ENCODE measurements at regions not wholly inside any gene's neighbourhood (a gene's known extent, or its start where the extent isn't known, plus 50 kb on each side); places are given as distances from the start of the nearest gene placed in this dataset.

DNA sequence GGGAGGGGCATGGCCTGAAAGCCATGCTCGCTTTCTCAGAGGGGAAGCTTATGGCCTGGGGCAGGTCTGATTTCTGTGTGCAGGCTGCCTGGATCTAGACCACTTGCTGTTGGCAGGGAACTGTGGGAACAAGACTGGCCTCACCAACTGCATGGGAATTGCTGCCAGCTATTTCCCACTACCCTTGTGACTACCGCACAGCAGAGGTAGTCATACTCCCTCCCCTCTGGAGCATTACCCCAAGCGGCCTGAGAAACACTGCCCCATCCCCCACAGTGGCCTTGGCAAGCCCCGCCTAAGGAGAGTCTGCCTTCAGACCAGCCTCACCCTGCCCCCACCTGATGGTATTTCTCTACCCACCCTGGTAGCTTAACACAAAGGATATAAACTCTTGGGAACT lies 199.4 kb upstream of the CADM2 start:
- no peak for DNase-seq (ENCODE audit: low read depth)
- TF ChIP-seq, protein P1, sequence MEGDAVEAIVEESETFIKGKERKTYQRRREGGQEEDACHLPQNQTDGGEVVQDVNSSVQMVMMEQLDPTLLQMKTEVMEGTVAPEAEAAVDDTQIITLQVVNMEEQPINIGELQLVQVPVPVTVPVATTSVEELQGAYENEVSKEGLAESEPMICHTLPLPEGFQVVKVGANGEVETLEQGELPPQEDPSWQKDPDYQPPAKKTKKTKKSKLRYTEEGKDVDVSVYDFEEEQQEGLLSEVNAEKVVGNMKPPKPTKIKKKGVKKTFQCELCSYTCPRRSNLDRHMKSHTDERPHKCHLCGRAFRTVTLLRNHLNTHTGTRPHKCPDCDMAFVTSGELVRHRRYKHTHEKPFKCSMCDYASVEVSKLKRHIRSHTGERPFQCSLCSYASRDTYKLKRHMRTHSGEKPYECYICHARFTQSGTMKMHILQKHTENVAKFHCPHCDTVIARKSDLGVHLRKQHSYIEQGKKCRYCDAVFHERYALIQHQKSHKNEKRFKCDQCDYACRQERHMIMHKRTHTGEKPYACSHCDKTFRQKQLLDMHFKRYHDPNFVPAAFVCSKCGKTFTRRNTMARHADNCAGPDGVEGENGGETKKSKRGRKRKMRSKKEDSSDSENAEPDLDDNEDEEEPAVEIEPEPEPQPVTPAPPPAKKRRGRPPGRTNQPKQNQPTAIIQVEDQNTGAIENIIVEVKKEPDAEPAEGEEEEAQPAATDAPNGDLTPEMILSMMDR (conservative IDR thresholded peaks at IDR 0.05; ENCODE audit: low read depth, low read length) = no peak
- H3K4me3 ChIP-seq (ENCODE audit: low read length) = no peak overlapping the region

DNA sequence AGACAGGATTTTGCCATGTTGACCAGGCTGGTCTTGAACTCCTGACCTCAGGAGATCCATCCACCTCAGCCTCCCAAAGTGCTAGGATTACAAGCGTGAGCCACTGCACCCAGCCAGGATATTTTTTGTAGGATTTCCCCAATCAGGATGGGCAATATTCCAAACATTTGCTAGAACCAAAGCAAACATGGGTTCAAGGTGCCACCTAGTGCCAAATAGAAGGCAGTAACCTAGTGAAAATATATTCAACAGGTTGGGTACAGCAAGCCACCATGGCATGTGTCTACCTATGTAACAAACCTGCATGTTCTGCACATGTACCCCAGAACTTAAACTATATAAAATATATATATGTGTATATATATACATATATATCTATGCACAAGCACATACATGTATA lies 185.9 kb upstream of the CADM2 start:
- DNase-seq (ENCODE audit: low read depth) = no peak
- TF ChIP-seq, protein P1 (conservative IDR thresholded peaks at IDR 0.05; ENCODE audit: low read depth, low read length) = no peak
- H3K4me3 ChIP-seq (ENCODE audit: low read length) = no peak overlapping the region

DNA sequence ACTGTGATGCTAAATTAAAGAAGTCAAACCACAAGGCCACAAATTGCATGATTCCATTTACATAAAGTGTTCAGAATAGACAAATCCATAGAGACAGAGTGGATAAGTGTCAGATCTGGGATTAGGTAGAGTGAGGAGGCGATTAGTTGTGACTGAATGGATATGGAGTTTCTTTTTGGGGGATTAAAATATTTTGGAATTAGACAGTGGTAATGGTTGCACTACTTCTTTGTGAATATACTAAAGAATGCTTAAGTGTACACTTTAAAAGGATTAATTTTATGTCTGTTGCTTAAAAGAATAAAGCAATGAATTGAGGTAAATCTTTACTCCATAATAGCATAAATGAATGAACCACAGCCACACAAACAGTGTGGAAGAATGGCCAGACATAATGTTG lies 175.5 kb upstream of the CADM2 start:
- TF ChIP-seq, protein P1 (conservative IDR thresholded peaks at IDR 0.05; ENCODE audit: low read depth, low read length) = no peak
- no peak for DNase-seq (ENCODE audit: low read depth)
- no peak overlapping the region for H3K4me3 ChIP-seq (ENCODE audit: low read length)

DNA sequence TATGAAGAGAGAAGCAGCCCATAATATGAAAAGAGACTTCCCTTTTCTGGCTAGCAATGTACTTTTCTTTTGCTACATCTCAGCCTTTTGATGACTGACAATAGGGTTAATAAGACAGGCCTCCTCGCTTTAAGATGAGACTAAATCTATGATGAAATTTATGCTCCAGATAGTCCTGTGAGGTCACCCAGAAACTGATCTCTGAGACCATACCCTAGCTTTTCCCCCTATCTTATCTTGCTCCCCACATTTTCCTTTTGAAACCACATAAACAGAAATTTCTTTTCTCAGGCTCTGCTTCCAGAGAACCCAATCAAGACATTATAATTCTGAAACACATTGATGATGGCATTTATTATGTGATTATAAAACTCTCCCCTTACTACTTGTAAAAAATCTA lies 168.8 kb upstream of the CADM2 start:
- no peak overlapping the region for H3K4me3 ChIP-seq (ENCODE audit: low read length)
- no peak for DNase-seq (ENCODE audit: low read depth)
- TF ChIP-seq, protein P1 (conservative IDR thresholded peaks at IDR 0.05; ENCODE audit: low read depth, low read length) = no peak

DNA sequence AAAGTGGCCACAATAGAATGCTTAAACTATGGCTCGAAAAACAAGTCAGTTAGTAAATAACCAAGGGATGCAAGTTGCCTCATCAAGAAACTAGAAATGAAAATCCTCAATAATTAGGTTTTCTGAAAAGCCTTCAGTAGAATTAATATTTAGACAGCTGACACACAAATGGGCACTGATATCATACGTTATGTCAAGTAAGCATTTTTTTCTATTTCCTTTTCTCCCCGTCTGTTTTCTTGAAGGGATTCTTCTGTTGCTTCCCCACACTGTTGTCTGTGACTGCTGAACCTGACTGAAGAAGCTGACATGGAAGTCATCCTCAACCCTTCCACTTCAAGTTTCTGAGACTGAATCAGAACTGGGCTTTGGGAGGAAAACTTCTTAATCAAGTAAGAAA lies 151.8 kb upstream of the CADM2 start:
- DNase-seq (ENCODE audit: low read depth) = no peak
- TF ChIP-seq, protein P1 (conservative IDR thresholded peaks at IDR 0.05; ENCODE audit: low read depth, low read length) = no peak
- no peak overlapping the region for H3K4me3 ChIP-seq (ENCODE audit: low read length)

DNA sequence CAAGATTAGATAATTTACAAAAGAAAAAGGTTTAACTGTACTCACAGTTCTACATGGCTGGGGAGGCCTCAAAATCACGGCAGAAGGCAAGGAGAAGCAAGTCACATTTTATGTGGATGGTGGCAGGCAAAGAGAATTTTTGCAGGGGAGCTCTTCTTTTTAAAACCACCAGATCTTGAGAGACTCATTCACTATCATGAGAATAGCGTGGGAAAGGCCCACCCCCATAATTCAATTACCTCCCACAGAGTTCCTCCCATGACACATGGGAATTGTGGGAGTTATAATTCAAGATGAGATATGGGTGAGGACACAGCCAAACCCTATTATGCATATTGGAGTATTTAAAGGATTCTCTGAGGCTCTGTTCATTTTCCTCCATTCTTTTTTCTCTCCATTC lies 138.7 kb upstream of the CADM2 start:
- TF ChIP-seq, protein P1 (conservative IDR thresholded peaks at IDR 0.05; ENCODE audit: low read depth, low read length) = no peak
- DNase-seq (ENCODE audit: low read depth) = no peak
- no peak overlapping the region for H3K4me3 ChIP-seq (ENCODE audit: low read length)

DNA sequence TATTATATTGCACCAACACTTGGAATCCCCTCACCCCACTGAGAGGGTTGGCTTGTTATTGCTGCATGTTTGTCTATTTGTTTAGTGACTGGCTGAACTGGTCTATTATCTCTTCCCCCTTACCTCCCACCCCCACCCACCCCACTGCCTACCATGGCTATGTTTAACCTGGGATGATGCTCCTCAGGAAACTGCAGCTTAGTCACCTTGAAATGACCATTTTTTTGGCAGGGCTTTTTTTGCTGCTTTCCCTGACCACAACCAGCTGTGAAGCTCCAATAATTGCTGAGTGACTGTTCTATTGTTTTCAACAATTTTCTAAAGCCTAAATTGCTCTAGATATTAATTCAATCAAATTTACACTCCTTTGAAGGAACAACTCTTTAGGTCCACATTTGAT lies 137.9 kb upstream of the CADM2 start:
- no peak for DNase-seq (ENCODE audit: low read depth)
- no peak overlapping the region for H3K4me3 ChIP-seq (ENCODE audit: low read length)
- TF ChIP-seq, protein P1 (conservative IDR thresholded peaks at IDR 0.05; ENCODE audit: low read depth, low read length) = no peak

All from retinal pigment epithelial cell (primary cell).